ENCODE measurements at regions not wholly inside any gene's neighbourhood (a gene's known extent, or its start where the extent isn't known, plus 50 kb on each side); places are given as distances from the start of the nearest gene placed in this dataset.

- Histone ChIP-seq H3K4me1 (ENCODE audit: control insufficient read depth, insufficient read depth, low read length) (no peaks in the 10 kb centered on the region), H3K27ac (ENCODE audit: extremely low read depth, low read depth, low read length) (no peak overlapping the region), H3K4me3 (ENCODE audit: low read depth, low read length) (no peak overlapping the region), H3K36me3 (ENCODE audit: control insufficient read depth in 2 of 2, insufficient read depth in 1 of 2, low read length in 2 of 2) (no peaks in the 10 kb centered on the region), H3K9me3 (ENCODE audit: control insufficient read depth, insufficient read depth, low read depth, low read length) (no peaks in the 10 kb centered on the region)
- ChIA-PET POLR2A (no interaction called here), CTCF (no interaction called here)
- TF ChIP-seq ZNF629 (tag by site-specific recombination; IDR thresholded peaks at IDR 0.05) (no peak), SP2 (tag by site-specific recombination; IDR thresholded peaks at IDR 0.05) (no peak), ZNF645 (tag by site-specific recombination; IDR thresholded peaks at IDR 0.05) (no peak), INSM2 (tag by site-specific recombination; IDR thresholded peaks at IDR 0.05) (no peak), ZNF146 (tag by site-specific recombination; IDR thresholded peaks at IDR 0.05) (no peak), ZBTB7A (tag by site-specific recombination; IDR thresholded peaks at IDR 0.05; ENCODE audit: low read depth) (no peak), SP3 (tag by site-specific recombination; IDR thresholded peaks at IDR 0.05) (no peak), ZNF549 (tag by site-specific recombination; IDR thresholded peaks at IDR 0.05) (no peak), GLI2 (tag by site-specific recombination; IDR thresholded peaks at IDR 0.05; ENCODE audit: borderline replicate concordance, low read depth) (no peak), ZFHX2 (tag by site-specific recombination; conservative IDR thresholded peaks at IDR 0.05) (no peak), ZNF514 (tag by site-specific recombination; IDR thresholded peaks at IDR 0.05) (no peak), ZNF302 (tag by site-specific recombination; IDR thresholded peaks at IDR 0.05; ENCODE audit: low read depth) (no peak)
- TF ChIP-seq, protein P1, sequence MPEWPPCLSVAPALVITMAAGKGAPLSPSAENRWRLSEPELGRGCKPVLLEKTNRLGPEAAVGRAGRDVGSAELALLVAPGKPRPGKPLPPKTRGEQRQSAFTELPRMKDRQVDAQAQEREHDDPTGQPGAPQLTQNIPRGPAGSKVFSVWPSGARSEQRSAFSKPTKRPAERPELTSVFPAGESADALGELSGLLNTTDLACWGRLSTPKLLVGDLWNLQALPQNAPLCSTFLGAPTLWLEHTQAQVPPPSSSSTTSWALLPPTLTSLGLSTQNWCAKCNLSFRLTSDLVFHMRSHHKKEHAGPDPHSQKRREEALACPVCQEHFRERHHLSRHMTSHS (tag by site-specific recombination; IDR thresholded peaks at IDR 0.05): no peak
- TF ChIP-seq, protein P2, sequence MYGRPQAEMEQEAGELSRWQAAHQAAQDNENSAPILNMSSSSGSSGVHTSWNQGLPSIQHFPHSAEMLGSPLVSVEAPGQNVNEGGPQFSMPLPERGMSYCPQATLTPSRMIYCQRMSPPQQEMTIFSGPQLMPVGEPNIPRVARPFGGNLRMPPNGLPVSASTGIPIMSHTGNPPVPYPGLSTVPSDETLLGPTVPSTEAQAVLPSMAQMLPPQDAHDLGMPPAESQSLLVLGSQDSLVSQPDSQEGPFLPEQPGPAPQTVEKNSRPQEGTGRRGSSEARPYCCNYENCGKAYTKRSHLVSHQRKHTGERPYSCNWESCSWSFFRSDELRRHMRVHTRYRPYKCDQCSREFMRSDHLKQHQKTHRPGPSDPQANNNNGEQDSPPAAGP (tag by site-specific recombination; IDR thresholded peaks at IDR 0.05): no peak
Measured at GRCh38 chr16:35196313-35196712, 1736.9 kb downstream of the TP53TG3F start.

DNA sequence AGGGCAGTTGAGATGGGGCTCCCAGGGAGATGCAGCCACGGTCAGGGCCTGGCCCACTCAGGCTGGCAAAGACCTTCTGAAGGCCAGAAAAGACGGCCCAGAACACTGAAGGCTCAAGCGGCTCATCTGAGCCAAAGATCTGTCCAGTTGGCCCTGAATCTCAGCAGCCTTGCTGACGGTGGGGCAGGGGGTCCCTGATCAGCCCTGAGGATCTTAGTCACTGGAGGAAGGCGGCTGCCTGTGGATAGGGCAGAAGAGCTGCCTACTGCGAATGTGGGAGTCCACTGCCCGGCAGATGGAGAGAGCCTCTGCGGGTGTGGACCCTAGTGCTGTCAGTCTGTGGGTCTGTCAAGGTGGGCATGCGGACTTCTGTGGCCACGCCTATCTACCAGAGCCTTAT lies 1738.2 kb downstream of the TP53TG3F start:
- CTCF ChIA-PET: no interaction called here
- H3K9me3 ChIP-seq (ENCODE audit: control insufficient read depth, insufficient read depth, low read depth, low read length): no peaks in the 10 kb centered on the region
- H3K4me3 ChIP-seq (ENCODE audit: low read depth, low read length): no peak overlapping the region
- no peak for TF ChIP-seq ZNF433 (tag by site-specific recombination; IDR thresholded peaks at IDR 0.05; ENCODE audit: low read depth)
- TF ChIP-seq, protein P3, sequence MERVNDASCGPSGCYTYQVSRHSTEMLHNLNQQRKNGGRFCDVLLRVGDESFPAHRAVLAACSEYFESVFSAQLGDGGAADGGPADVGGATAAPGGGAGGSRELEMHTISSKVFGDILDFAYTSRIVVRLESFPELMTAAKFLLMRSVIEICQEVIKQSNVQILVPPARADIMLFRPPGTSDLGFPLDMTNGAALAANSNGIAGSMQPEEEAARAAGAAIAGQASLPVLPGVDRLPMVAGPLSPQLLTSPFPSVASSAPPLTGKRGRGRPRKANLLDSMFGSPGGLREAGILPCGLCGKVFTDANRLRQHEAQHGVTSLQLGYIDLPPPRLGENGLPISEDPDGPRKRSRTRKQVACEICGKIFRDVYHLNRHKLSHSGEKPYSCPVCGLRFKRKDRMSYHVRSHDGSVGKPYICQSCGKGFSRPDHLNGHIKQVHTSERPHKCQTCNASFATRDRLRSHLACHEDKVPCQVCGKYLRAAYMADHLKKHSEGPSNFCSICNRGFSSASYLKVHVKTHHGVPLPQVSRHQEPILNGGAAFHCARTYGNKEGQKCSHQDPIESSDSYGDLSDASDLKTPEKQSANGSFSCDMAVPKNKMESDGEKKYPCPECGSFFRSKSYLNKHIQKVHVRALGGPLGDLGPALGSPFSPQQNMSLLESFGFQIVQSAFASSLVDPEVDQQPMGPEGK (tag by site-specific recombination; IDR thresholded peaks at IDR 0.05): no peak
- TF ChIP-seq ZNF701 (tag by site-specific recombination; IDR thresholded peaks at IDR 0.05): no peak
- TF ChIP-seq BCL11A (tag by site-specific recombination; IDR thresholded peaks at IDR 0.05; ENCODE audit: low read depth): no peak
- POLR2A ChIA-PET: no interaction called here
- no peaks in the 10 kb centered on the region for H3K4me1 ChIP-seq (ENCODE audit: control insufficient read depth, insufficient read depth, low read length)
- no peaks in the 10 kb centered on the region for H3K36me3 ChIP-seq (ENCODE audit: control insufficient read depth in 2 of 2, insufficient read depth in 1 of 2, low read length in 2 of 2)
- no peak overlapping the region for H3K27ac ChIP-seq (ENCODE audit: extremely low read depth, low read depth, low read length)
